ENCODE measurements at regions not wholly inside any gene's neighbourhood (a gene's known extent, or its start where the extent isn't known, plus 50 kb on each side); places are given as distances from the start of the nearest gene placed in this dataset.
"Not testable (repeated sequence)": the region's sequence is repeated elsewhere in the genome, so short reads cannot be mapped to it uniquely, and the experiment has no call there.

DNA sequence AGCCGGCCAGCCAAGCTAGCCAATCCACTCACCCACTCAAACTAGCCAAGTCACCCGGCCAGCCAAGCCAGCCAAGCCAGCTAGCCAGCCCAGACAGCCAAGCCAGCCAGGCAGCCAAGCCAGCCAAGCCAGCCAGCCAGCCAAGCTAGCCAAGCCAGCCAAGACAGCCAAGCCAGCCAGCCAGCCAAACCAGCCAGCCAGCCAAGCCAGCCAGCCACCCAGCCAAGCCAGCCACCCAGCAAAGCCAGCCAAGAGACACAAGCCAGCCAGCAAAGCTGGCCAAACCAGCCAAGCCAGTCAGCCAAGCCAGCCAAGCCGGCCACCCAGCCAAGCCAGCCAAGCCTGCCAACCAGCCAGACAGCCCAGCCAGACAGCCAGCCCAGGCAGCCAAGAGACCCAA, 322.2 kb upstream of the PLGLB2 start:
- H3K36me3 ChIP-seq (ENCODE audit: insufficient read depth, low read length); H2AFZ ChIP-seq (ENCODE audit: low read length, unreplicated experiment); H3K27me3 ChIP-seq (ENCODE audit: insufficient read depth, low read length); H3K79me2 ChIP-seq (ENCODE audit: control insufficient read depth, insufficient read depth, low read length, unreplicated experiment); H3K4me3 ChIP-seq (ENCODE audit: low read depth, low read length); H3K27ac ChIP-seq (ENCODE audit: low read depth, low read length); H3K4me1 ChIP-seq (ENCODE audit: control insufficient read depth, insufficient read depth, low read length, unreplicated experiment): not testable (repeated sequence)

DNA sequence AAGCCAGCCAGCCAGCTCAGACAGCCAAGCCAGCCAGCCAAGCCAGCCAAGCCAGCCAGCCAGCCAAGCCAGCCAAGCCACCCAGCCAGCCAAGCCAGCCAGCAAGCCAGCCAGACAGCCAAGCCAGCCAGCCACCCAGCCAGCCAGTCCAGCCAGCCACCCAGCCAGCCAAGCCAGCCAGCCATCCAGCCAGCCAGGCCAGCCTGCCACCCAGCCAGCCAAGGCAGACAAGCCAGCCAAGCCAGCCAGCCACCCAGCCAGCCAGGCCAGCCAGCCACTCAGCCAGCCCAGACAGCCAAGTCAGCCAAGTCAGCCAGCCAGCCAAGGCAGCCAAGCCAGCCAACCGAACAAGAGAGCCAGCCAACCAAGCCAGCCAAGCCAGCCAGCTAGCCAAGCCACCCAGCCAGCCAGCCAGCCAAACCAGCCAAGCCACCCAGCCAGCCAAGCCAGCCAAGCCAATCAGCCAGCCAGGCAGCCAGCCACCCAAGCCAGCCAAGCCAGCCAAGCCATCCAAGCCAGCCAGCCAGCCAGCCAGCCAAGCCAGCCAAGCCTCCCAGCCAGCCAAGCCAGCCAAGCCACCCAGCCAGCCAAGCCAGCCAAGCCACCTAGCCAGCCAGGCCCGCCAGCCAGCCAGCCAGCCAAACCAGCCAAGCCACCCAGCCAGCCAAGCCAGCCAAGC, 319.3 kb upstream of the PLGLB2 start:
- not testable (repeated sequence) for H3K27me3 ChIP-seq (ENCODE audit: insufficient read depth, low read length); H3K27ac ChIP-seq (ENCODE audit: low read depth, low read length)

DNA sequence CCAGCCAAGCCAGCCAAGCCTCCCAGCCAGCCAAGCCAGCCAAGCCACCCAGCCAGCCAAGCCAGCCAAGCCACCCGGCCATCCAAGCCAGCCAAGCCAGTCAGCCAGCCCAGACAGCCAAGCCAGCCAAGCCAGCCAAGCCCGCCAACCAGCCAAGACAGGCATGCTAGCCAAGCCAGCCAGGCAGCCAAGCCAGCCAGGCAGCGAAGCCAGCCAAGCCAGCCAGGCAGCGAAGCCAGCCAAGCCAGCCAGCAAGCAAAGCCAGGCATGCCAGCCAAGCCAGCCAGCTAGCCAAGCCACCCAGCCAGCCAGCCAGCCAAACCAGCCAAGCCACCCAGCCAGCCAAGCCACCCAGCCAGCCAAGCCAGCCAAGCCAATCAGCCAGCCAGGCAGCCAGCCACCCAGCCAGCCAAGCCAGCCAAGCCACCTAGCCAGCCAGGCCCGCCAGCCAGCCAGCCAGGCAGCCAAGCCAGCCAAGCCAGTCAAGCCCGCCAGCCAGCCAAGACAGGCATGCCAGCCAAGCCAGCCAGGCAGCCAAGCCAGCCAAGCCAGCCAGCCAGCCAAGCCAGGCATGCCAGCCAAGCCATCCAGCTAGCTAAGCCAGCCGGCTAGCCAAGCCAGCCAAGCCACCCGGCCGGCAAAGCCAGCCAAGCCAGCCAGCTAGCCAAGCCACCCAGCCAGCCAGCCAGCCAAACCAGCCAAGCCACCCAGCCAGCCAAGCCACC, 318.5 kb upstream of the PLGLB2 start:
- H3K27ac ChIP-seq (ENCODE audit: low read depth, low read length); H2AFZ ChIP-seq (ENCODE audit: low read length, unreplicated experiment); H3K4me1 ChIP-seq (ENCODE audit: control insufficient read depth, insufficient read depth, low read length, unreplicated experiment); H3K4me3 ChIP-seq (ENCODE audit: low read depth, low read length); H3K36me3 ChIP-seq (ENCODE audit: insufficient read depth, low read length); H3K27me3 ChIP-seq (ENCODE audit: insufficient read depth, low read length); H3K79me2 ChIP-seq (ENCODE audit: control insufficient read depth, insufficient read depth, low read length, unreplicated experiment): not testable (repeated sequence)

More for the DNA sequence above, 319.3 kb upstream of the PLGLB2 start:
- not testable (repeated sequence) for H2AFZ ChIP-seq (ENCODE audit: low read length, unreplicated experiment); H3K36me3 ChIP-seq (ENCODE audit: insufficient read depth, low read length); H3K4me3 ChIP-seq (ENCODE audit: low read depth, low read length); H3K79me2 ChIP-seq (ENCODE audit: control insufficient read depth, insufficient read depth, low read length, unreplicated experiment); H3K4me1 ChIP-seq (ENCODE audit: control insufficient read depth, insufficient read depth, low read length, unreplicated experiment)

DNA sequence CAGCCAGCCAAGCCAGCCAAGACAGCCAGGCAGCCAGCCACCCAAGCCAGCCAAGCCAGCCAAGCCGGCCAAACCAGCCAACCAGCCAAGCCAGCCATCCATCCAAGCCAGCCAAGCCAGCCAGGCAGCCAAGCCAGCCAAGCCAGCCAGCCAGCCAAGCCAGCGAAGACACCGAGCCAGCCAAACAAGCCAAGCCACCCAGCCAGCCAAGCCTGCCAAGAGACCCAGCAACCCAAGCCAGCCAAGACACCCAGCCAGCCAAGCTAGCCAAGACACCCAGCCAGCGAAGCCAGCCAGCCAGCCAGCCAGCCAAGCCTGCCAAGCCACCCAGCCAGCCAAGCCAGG, 318.0 kb upstream of the PLGLB2 start:
- H3K27ac ChIP-seq (ENCODE audit: low read depth, low read length); H3K4me3 ChIP-seq (ENCODE audit: low read depth, low read length); H3K79me2 ChIP-seq (ENCODE audit: control insufficient read depth, insufficient read depth, low read length, unreplicated experiment); H2AFZ ChIP-seq (ENCODE audit: low read length, unreplicated experiment); H3K36me3 ChIP-seq (ENCODE audit: insufficient read depth, low read length); H3K4me1 ChIP-seq (ENCODE audit: control insufficient read depth, insufficient read depth, low read length, unreplicated experiment); H3K27me3 ChIP-seq (ENCODE audit: insufficient read depth, low read length): not testable (repeated sequence)

DNA sequence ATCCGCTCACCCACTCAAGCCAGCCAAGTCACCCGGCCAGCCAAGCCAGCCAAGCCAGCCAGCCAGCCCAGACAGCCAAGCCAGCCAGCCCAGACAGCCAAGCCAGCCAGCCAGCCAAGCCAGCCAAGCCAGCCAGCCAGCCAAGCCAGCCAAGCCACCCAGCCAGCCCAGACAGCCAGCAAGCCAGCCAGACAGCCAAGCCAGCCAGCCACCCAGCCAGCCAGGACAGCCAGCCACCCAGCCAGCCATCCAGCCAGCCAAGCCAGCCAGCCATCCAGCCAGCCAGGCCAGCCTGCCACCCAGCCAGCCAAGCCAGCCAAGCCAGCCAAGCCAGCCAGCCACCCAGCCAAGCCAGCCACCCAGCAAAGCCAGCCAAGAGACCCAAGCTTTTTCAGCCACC, 316.8 kb upstream of the PLGLB2 start:
- not testable (repeated sequence) for H3K4me1 ChIP-seq (ENCODE audit: control insufficient read depth, insufficient read depth, low read length, unreplicated experiment); H2AFZ ChIP-seq (ENCODE audit: low read length, unreplicated experiment); H3K79me2 ChIP-seq (ENCODE audit: control insufficient read depth, insufficient read depth, low read length, unreplicated experiment); H3K27me3 ChIP-seq (ENCODE audit: insufficient read depth, low read length); H3K27ac ChIP-seq (ENCODE audit: low read depth, low read length); H3K4me3 ChIP-seq (ENCODE audit: low read depth, low read length); H3K36me3 ChIP-seq (ENCODE audit: insufficient read depth, low read length)

DNA sequence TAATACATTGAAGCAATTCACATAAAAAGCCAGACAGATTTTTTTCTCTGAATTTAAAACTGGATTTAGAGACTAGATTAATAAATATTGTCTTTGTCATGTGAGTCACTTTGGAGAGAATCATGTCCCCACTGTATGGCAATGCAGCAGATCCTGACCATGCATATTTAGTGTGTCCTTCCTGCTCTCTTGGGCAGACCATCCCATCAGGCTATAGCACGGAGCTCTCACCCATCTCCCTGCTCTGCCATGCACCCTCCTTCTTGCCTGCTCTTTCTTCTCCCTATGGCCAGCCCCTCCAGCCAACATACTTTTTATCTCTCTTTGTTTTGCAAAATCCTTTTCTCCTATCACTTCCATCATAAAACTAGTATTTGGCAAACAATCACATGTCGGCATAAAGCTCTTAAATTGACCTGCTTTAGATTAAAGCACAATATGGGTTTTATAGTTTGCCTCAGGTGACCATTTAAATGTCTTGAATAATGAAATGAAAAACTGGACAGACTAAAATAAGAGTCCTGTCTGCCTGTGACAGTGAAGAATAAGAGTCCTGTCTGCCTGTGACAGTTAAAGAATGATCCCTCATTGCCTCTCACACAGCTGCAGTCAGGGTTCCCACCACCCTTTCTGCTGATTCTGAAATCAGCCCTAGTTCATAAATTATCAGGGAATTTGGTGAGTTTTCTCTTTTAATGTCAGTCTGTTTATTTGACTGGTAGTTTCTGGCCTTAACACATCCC, 315.0 kb upstream of the PLGLB2 start:
- not testable (repeated sequence) for H3K79me2 ChIP-seq (ENCODE audit: control insufficient read depth, insufficient read depth, low read length, unreplicated experiment); H3K36me3 ChIP-seq (ENCODE audit: insufficient read depth, low read length); H2AFZ ChIP-seq (ENCODE audit: low read length, unreplicated experiment); H3K27me3 ChIP-seq (ENCODE audit: insufficient read depth, low read length); H3K4me1 ChIP-seq (ENCODE audit: control insufficient read depth, insufficient read depth, low read length, unreplicated experiment); H3K27ac ChIP-seq (ENCODE audit: low read depth, low read length); H3K4me3 ChIP-seq (ENCODE audit: low read depth, low read length)

DNA sequence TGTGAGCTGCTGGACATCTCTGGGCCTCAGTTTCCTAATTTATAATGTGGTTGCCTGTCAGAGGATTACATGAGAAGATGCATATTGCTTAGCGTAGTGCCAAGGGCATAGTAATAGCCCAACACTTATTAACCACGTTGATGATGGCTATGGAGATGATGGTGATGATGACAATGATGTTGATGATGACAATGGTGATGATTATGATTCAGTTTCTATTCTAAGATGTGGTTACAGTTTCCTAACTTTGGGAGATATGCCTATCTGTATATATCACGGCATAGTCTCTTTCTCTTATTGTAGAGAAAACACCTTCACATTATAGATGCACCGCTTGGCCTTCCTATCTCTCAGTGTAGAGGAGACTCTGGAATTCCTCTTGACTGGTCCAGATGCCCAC, 311.9 kb upstream of the PLGLB2 start:
- not testable (repeated sequence) for H3K4me3 ChIP-seq (ENCODE audit: low read depth, low read length); H3K27ac ChIP-seq (ENCODE audit: low read depth, low read length); H3K36me3 ChIP-seq (ENCODE audit: insufficient read depth, low read length)

DNA sequence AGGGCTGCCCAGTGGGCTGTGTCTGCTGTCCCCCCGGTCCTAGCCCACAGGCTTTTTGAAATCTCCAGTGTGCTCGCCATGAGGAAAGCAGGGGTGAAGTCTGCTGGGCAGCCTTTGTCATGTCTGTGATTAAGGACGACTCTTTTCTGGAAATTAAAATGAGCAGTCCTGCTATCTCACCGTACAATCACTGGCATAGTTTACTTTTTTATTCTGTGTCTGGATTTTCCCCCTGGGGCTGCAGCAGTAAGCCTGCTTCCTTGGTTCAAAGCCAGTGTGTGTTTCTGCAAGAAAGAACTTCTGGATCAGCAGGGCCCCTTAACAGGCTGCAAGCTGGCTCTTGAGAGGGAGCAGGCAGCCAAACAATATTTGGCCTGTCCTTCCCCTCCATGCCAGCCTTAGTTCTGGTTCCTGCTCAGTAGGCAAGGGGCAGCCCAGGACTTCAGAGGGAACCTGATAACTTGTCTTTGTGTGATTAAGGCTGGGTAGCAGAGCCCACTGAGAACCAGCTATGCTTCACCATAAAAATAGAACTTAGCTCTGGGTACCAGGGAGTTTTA, 310.1 kb upstream of the PLGLB2 start:
- not testable (repeated sequence) for H3K4me1 ChIP-seq (ENCODE audit: control insufficient read depth, insufficient read depth, low read length, unreplicated experiment); H2AFZ ChIP-seq (ENCODE audit: low read length, unreplicated experiment); H3K27me3 ChIP-seq (ENCODE audit: insufficient read depth, low read length); H3K79me2 ChIP-seq (ENCODE audit: control insufficient read depth, insufficient read depth, low read length, unreplicated experiment); H3K36me3 ChIP-seq (ENCODE audit: insufficient read depth, low read length); H3K4me3 ChIP-seq (ENCODE audit: low read depth, low read length); H3K27ac ChIP-seq (ENCODE audit: low read depth, low read length)

More for the DNA sequence above, 311.9 kb upstream of the PLGLB2 start:
- not testable (repeated sequence) for H3K79me2 ChIP-seq (ENCODE audit: control insufficient read depth, insufficient read depth, low read length, unreplicated experiment); H3K4me1 ChIP-seq (ENCODE audit: control insufficient read depth, insufficient read depth, low read length, unreplicated experiment); H3K27me3 ChIP-seq (ENCODE audit: insufficient read depth, low read length); H2AFZ ChIP-seq (ENCODE audit: low read length, unreplicated experiment)

DNA sequence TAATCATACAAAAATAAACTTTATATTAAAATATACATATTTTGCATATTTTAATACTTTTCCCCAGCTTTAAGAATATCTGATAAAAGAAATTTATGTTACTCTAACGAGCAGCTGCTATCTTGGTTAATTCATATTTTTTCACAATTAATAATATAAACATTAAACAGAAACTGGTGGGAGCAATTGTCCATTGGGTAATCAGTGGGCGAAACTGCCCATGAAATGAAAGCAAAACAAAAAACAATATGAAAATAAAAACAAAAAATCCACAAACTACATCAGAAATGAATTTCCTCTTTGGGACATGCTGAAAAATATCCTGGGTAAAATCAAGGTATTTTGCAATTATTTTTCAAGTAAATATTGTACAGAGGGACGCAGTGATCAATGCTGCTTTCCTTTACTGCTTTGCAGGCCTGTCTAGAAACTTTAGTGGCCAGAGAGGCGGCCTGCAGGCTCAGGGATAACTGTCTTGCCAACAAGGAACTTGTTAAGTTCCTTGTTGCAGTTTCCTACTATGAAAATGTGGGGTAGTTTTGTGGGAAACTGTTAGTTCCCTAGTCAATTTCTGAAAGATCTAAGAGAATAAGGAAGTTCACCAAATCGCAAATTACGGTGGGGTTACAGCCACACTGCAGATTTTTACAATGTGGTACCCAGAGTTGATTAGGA, 309.0 kb upstream of the PLGLB2 start:
- not testable (repeated sequence) for H3K79me2 ChIP-seq (ENCODE audit: control insufficient read depth, insufficient read depth, low read length, unreplicated experiment); H3K27ac ChIP-seq (ENCODE audit: low read depth, low read length); H3K27me3 ChIP-seq (ENCODE audit: insufficient read depth, low read length); H3K4me3 ChIP-seq (ENCODE audit: low read depth, low read length); H3K36me3 ChIP-seq (ENCODE audit: insufficient read depth, low read length); H3K4me1 ChIP-seq (ENCODE audit: control insufficient read depth, insufficient read depth, low read length, unreplicated experiment); H2AFZ ChIP-seq (ENCODE audit: low read length, unreplicated experiment)

DNA sequence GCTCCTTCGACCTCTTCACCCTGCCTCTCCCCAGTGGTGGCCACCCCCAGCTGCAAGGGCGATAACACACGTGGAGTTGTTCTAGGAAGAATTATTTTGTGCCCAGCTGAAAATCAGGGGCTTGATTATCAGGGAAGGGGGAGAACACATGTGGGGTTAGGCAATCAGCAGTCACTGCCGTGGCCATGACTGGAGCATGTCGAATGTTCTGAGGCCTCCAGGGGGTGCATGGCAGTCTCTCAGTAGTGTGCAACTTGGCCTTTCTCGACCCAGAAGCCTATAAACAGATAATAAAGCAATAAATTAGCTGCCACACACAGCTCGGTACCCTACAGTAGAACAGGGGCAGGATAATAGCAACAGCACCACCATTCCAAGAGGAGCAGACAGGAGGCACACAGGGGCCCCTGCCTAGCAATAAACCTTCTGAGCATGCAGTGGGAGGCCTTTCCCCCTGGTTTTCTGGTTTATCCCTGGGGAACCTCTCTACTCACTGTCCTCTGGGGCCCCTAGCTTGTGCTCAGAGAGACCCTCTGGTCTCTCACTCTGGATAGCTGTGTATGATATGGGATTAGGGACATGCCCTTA, 308.2 kb upstream of the PLGLB2 start:
- H3K27me3 ChIP-seq (ENCODE audit: insufficient read depth, low read length); H3K4me3 ChIP-seq (ENCODE audit: low read depth, low read length); H3K27ac ChIP-seq (ENCODE audit: low read depth, low read length); H3K4me1 ChIP-seq (ENCODE audit: control insufficient read depth, insufficient read depth, low read length, unreplicated experiment); H2AFZ ChIP-seq (ENCODE audit: low read length, unreplicated experiment); H3K79me2 ChIP-seq (ENCODE audit: control insufficient read depth, insufficient read depth, low read length, unreplicated experiment); H3K36me3 ChIP-seq (ENCODE audit: insufficient read depth, low read length): not testable (repeated sequence)

All from ACC112 (cell line).